GM04503 (cell line): ENCODE measurements at regions not wholly inside any gene's neighbourhood (a gene's known extent, or its start where the extent isn't known, plus 50 kb on each side); places are given as distances from the start of the nearest gene placed in this dataset.

Experiments used
- DNase-seq: peaks from one replicate; pipeline ENCODE4 v3.0.0-alpha.2; 2012; ENCODE audit warnings: low read depth

GRCh38 chr3:10555263-10555662 is 49.9 kb upstream of the ATP2B2 start:
- no peak for DNase-seq

DNA sequence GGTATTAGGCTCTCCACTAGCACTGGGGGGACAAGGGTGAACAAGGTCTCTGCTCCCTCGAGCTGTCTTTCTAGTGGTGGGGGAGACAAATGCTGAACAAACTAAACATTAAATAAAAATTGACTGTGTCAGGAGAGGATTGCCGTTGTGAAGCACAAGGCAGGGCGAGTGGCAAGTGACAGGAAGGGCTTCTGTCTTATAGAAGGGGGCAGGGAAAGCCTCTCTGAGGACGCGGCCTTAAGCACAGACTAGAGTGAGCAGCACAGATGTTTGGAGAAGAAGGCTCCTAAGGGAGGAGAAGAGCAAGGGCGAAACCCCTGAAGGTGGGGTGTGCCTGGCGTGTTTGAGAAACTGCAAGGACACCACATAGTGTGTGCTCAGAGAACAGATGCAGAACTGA is 50.9 kb upstream of the ATP2B2 start:
- DNase-seq, result no peak

DNA sequence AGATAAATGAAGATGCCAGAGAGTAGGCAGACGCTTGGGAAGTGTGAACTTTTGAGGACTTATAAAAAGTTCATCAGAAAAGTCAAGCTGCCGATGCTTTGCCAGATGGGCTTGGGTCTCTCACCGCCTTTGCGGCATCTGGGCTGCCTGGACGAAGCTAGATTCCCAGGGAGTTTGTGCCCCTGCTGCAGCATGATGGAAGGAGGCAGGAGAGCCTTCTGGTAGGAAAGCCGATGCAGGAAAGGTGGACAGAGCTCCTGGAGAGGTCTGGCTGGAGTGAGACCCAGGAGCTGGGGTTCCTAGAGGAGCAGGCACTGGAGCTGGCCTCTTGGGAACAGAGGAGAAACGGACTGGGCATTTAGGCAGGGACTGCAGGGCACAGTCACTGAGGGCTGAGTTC is 51.9 kb upstream of the ATP2B2 start:
- DNase-seq, result no peak

DNA sequence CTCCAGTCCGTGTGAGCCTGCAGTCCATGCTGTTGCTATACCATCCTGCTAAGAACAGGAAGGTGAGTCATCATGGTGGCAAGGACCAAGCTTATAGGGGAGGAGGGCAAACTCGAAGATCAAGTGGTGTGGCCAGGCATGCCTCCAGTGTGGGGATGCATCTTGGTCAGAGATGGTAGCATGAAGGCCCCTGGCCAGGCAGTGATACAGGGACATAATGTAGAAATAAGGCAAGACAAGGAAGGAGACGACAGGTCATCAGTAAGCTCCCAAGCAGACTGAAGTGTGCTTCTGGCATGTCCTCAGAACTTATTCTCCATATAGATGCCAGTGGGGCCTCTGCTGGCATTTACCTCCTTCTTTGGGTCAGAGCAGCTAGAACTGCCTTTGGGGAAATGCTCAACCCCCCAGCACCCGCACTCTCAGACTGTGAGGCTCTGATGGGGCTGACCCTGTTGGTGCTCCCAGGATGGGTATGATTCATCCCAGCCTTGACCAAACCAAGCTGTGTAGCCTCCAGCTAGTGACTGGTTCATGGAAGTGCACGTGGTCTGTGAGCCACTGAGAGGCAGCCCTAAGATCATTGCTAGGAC is 52.5 kb upstream of the ATP2B2 start:
- peak; percentile 5 for DNase-seq

DNA sequence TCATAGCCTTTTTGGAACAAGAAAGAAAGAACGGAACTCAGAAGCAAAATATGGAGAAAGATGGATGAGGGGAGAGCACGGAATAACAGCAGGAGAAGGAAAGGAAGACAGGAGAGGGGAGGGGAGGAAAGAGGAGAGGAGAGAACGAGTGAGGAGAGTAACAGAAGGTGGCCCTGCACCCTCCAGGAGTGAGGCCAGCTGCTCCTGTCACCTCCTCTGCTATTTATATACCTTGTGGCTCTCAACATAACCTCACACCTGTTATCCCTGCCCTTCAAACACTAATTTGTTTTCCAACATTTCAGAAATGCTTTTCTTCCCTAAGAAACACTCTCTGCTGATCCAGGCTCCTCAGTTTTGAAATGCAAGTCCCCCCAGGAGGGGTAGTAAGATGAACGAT is 53.4 kb upstream of the ATP2B2 start:
- no peak for DNase-seq

GRCh38 chr3:10560060-10560861 is 54.9 kb upstream of the ATP2B2 start:
- no peak for DNase-seq

GRCh38 chr3:10561162-10561945 is 56.0 kb upstream of the ATP2B2 start:
- DNase-seq, result no peak

DNA sequence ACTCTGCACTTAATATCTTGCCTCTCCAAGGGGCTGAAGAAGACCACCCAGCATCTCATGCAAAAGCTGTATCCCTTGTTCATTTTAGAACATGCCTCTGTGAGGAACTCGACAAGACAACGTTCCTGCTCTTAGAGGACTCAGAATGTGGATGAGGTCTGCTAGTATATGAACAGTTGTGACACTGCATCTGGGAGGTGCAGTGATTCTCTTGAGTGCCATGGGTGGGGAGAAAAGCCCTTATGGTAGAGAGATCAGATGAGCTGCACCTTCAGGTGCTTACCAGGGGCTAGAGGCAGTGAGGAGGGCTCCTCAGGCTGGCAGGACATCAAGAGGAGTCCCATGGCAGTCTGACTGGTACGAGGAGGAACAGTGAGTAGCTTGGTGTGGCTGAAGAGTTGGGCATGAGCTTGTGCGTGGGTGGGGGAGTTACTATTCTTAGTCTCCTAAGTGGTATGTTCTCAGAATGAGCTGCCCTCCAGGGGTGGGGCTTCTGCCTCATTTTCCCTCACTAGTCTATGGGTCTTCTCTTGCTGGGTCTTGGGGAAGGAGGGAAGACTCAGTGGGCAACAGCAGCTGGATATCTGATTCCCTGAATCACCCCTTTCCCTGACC is 56.7 kb upstream of the ATP2B2 start:
- no peak for DNase-seq

DNA sequence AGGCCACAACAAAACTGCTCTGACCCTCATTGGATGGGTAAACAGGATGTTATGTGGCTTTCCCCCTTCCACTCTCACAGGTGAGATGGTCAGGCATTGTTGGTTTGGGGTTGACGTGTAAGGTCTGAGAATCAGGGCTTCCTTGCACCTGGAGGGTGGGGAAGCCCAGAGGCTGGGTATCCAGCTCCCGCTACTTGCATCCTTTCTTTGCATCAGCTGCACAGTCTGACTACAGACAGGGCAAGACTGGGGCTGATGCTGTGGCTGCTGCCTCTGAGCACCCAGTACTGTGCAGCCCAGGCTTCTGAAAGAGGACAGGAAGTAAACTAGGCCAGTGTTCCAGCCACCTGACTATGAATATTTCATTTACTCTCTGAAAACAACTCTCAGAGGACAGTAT is 58.0 kb upstream of the ATP2B2 start:
- DNase-seq, result no peak

DNA sequence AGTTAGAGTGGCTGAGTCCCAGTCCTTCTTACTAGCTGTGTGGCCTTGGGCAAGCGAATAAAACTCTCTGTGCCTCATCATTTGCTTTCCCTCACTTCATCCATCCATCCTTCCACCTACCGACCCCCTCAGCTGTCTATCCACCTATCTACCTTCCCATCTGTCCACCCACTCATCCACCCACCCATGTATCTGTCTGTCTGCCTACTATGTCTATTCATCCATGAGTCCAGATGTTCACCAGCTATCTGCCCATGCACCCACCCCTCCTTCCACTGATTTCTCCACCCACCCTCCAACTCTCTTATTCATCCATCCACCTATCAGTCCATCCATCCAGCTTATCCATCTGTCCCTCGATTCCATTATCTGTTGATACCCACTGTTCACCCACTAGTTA is 60.4 kb upstream of the ATP2B2 start:
- no peak for DNase-seq

DNA sequence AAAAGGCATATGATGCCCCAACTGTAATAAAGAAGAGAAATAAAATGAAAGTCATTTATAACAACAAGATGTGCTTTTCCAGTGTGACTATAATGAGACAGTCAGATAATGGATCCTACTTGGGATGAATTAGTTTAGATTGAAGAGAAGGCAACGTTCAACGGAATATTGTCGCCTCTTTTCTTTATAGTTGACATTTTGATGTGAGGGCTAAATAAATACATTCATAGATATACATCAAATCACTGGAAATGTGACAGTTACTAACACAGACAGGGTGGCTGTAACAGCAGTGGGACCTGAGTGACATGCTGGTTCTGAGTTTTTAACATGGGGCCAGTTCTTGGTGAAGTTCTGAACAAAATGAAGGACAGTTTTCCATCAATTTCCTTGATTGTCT is 61.1 kb upstream of the ATP2B2 start:
- DNase-seq, result no peak

- no peak for DNase-seq
These were observed 63.2 kb upstream of the ATP2B2 start for GRCh38 chr3:10568549-10568948.

GRCh38 chr3:10570196-10570946 is 65.0 kb upstream of the ATP2B2 start:
- no peak for DNase-seq

GRCh38 chr3:10574101-10574620 is 68.8 kb upstream of the ATP2B2 start:
- no peak for DNase-seq

GRCh38 chr3:10575601-10576160 is 70.3 kb upstream of the ATP2B2 start:
- no peak for DNase-seq

GRCh38 chr3:10577486-10577885 is 72.1 kb upstream of the ATP2B2 start:
- DNase-seq, result no peak

GRCh38 chr3:10580426-10580825 is 75.0 kb upstream of the ATP2B2 start:
- no peak for DNase-seq

DNA sequence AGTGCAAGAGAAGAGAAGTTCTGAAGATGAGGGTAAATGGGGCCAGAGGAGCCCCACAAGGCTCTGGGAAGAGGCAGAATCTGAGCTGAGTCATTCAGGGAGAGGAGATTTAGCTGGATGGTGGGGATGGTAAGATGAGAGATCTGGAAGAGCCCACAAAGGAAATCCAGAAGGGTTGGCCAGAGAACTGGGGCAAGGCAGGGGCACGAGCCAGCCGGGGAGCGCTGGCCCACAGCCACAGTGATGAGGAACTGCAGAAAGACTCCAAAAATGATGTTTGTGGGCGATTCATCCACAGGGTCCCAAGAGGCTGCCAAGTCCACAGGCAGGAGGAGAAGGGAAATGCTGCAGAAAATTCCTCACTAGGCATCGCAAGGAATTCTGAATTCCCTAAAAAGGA is 75.9 kb upstream of the ATP2B2 start:
- DNase-seq, result peak; percentile 35

DNA sequence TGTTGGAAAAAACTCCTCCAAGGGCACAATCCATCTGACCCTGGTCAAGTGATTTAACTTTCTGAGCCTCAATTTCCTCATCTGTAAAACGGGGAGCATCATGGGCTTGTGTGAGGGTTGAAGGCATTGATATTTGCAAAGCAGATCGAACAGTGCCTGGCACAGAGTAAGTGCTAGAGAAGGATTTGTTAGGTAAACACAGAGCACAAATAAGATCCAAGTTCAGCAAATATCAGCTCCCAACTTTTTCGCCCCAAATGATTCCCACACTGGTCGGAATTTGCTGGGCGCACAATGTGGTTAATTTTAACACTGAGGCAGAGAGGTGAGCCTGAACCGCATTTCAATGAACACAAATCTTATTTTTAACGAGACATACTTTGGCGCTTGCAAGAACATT is 76.3 kb upstream of the ATP2B2 start:
- DNase-seq, result no peak

GRCh38 chr3:10582733-10583132 is 77.3 kb upstream of the ATP2B2 start:
- no peak for DNase-seq
